Lower lobe of right lung (tissue), 2 donors: ENCODE measurements at regions not wholly inside any gene's neighbourhood (a gene's known extent, or its start where the extent isn't known, plus 50 kb on each side); places are given as distances from the start of the nearest gene placed in this dataset.

Experiments used
- ATAC-seq, 2 donors: fragments of 200-7000 bp; cut with Tn5 transposase; one replicate each; pipeline ENCODE4 v1.9.1; 2020 to 2022; ENCODE audit warnings: mild to moderate bottlenecking in 2 of 2, moderate library complexity in 2 of 2
- DNase-seq: peaks from one replicate; pipeline ENCODE4 v3.0.0-alpha.2; 2020
- H3K27ac ChIP-seq: fragments of 200-600 bp; one replicate; pipeline ENCODE4 v1.8.0; 2022
- H3K27me3 ChIP-seq: fragments of 200-600 bp; one replicate; pipeline ENCODE4 v1.8.0; 2022; ENCODE audit warnings: low read depth
- H3K36me3 ChIP-seq: fragments of 200-600 bp; one replicate; pipeline ENCODE4 v1.8.0; 2022; ENCODE audit warnings: mild to moderate bottlenecking
- H3K4me1 ChIP-seq: fragments of 200-600 bp; one replicate; pipeline ENCODE4 v1.8.0; 2022
- H3K4me3 ChIP-seq: fragments of 200-600 bp; one replicate; pipeline ENCODE4 v1.8.0; 2022; ENCODE audit warnings: mild to moderate bottlenecking
- H3K9me3 ChIP-seq: fragments of 200-600 bp; one replicate; pipeline ENCODE4 v1.8.0; 2022
- intact Hi-C: fragments of 100-400 bp; cut with DNase I; formaldehyde crosslinking; loops from one replicate; pipeline ENCODE4 v1.11.0; 2022
- TF ChIP-seq, protein P1 (sequence below): fragments of 200-600 bp; IDR thresholded peaks from one replicate; pipeline ENCODE4 v1.8.0; 2022; ENCODE audit warnings: antibody characterized with exemption, mild to moderate bottlenecking
- donor health status: DM: no; HTN: yes; CAD: no; lungs with severe emphysema.

DNA sequence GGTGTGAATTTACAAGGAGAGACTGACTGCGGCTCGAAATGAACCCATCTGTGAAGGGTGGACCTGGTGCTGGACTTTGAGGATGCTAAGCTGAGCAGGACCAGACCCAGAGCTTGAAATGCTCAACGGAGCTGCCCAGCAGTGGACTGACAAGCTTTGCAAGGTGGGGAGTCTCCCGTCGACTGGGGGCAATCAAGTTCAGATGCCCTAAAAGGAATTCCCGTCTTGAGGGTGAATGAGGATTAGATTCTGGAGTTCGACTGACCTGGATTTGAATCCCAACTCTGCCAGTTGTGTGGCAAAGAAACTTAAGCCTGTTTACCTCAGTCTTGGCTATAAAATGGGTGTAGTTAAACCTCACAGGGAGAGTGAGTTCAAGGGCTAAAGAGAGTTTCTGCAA lies 204.4 kb upstream of the LHX5 start:
- peaks cover 16% of the 10 kb centered on the region for H3K27me3 ChIP-seq
- H3K9me3 ChIP-seq: no peaks in the 10 kb centered on the region
- intact Hi-C loops: no loop called here
- H3K4me1 ChIP-seq: no peaks in the 10 kb centered on the region
- H3K36me3 ChIP-seq: no peaks in the 10 kb centered on the region
- TF ChIP-seq, protein P1, sequence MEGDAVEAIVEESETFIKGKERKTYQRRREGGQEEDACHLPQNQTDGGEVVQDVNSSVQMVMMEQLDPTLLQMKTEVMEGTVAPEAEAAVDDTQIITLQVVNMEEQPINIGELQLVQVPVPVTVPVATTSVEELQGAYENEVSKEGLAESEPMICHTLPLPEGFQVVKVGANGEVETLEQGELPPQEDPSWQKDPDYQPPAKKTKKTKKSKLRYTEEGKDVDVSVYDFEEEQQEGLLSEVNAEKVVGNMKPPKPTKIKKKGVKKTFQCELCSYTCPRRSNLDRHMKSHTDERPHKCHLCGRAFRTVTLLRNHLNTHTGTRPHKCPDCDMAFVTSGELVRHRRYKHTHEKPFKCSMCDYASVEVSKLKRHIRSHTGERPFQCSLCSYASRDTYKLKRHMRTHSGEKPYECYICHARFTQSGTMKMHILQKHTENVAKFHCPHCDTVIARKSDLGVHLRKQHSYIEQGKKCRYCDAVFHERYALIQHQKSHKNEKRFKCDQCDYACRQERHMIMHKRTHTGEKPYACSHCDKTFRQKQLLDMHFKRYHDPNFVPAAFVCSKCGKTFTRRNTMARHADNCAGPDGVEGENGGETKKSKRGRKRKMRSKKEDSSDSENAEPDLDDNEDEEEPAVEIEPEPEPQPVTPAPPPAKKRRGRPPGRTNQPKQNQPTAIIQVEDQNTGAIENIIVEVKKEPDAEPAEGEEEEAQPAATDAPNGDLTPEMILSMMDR: no peak
- no peak overlapping the region for H3K27ac ChIP-seq
- no peak overlapping the region for H3K4me3 ChIP-seq
- no peak for ATAC-seq
- no peak for DNase-seq

DNA sequence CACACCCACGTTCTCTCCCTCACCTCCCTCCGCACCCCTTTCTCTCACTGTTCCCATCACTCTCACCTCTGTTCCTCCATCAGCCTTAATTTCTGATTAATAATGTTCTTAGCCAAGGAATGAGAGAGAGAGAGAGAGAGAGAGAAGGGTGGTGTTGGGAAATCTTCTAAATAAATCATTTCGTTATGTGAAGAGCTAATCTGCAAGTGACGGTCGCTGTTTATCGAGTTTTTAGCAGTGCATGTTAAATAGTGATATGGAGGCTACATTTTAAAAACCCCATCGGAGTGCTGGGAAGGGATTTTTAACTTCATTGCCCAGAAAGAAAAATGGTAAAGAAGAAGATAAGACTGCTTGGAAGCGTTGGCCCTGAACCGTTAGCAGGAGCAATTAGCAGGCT lies 203.3 kb upstream of the LHX5 start:
- Histone ChIP-seq H3K4me1 (no peaks in the 10 kb centered on the region), H3K27ac (no peak overlapping the region), H3K27me3 (peaks cover 20% of the 10 kb centered on the region), H3K4me3 (no peak overlapping the region), H3K36me3 (no peaks in the 10 kb centered on the region), H3K9me3 (no peaks in the 10 kb centered on the region)
- DNase-seq: no peak
- TF ChIP-seq, protein P1: no peak
- intact Hi-C loops: no loop called here
- ATAC-seq: no peak

DNA sequence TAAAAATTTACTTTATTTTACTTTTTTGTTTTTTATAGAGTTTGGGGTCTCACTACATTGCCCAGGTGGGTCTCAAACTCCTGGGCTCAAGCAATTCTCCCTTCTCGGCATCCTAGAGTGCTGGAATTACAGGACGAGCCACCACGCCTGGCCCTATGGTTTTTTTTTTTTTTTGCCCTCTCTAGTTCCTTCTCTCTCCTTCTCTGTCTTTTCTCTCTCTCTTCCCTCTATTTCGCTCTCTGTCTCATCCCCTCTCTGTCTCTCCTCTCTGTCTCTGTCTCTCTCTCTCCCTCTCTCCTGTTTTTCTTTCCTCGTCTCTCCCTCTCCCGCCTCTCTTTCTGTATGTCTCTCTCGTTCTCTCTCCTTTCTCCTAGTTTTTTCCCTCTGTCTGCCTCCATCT lies 202.6 kb upstream of the LHX5 start:
- no peak overlapping the region for H3K4me3 ChIP-seq
- no peak for DNase-seq
- no peaks in the 10 kb centered on the region for H3K36me3 ChIP-seq
- ATAC-seq: no peak
- no peaks in the 10 kb centered on the region for H3K4me1 ChIP-seq
- peaks cover 27% of the 10 kb centered on the region for H3K27me3 ChIP-seq
- TF ChIP-seq, protein P1: no peak
- H3K27ac ChIP-seq: no peak overlapping the region
- H3K9me3 ChIP-seq: no peaks in the 10 kb centered on the region
- intact Hi-C loops: no loop called here

DNA sequence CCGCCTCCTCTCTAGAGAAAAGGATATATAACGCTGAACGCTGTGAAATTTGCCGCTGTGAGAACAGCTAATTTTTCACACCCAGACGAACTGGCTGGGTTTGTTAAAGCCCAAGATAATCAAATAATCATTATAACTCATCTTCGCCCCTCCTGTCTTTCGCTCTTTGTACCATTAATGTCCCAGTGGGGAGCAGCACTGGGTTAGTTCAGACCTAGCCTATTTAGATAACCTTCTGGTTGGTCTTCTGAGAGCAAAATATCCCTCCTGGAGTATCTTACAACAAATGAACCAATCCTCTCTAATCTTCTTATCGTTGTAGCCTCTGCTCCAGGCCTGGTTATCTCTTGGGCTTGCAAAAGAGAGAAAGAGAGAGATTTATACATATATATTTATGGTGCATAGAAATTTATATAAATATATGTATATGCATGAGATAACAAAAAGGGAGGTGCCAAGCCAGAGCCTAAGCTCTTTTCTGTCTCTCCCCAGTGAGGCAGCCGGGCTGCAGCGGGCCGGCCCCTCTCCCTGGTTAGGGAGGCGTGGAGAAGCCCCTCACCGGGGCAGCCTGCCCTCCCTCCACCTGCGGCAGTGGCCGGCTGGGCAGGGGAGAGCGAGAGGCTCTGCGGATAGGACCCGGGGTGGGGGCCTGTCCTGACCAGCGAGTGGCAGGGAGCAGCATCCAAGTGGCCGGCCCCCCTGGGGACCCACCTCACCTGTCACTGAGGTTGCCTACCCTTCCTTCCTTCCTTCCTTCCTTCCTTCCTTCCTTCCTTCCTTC lies 202.0 kb upstream of the LHX5 start:
- Histone ChIP-seq H3K36me3 (no peaks in the 10 kb centered on the region), H3K4me3 (no peak overlapping the region), H3K27ac (no peak overlapping the region), H3K4me1 (no peaks in the 10 kb centered on the region), H3K9me3 (no peaks in the 10 kb centered on the region), H3K27me3 (peaks cover 33% of the 10 kb centered on the region)
- intact Hi-C loops: no loop called here
- ATAC-seq (no peak), DNase-seq (no peak)
- TF ChIP-seq, protein P1: no peak

DNA sequence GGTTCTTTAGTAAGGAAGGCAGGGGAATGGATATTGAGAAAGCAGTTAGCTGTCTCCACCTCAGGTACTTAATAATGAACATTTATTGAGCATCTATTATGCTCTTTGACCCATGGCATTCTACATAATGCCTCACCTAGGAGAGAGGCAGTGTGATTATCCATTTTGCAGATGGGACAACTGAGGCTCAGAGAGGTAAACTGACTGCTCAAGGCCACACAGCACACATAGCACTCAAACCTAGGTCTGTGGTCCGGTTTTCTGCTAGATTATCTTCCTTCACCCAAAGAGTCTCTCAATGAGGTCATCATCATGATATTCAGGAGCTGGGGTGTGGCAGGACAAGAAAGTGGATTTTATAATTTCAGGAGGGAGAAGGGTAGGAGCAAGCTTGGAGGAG lies 199.1 kb upstream of the LHX5 start:
- intact Hi-C loops: no loop called here
- H3K9me3 ChIP-seq: no peaks in the 10 kb centered on the region
- no peak for ATAC-seq
- no peak overlapping the region for H3K27ac ChIP-seq
- H3K27me3 ChIP-seq: peaks cover 55% of the 10 kb centered on the region
- H3K4me3 ChIP-seq: no peak overlapping the region
- H3K36me3 ChIP-seq: no peaks in the 10 kb centered on the region
- H3K4me1 ChIP-seq: no peaks in the 10 kb centered on the region
- no peak for DNase-seq
- TF ChIP-seq, protein P1: no peak
